ENCODE measurements at regions not wholly inside any gene's neighbourhood (a gene's known extent, or its start where the extent isn't known, plus 50 kb on each side); places are given as distances from the start of the nearest gene placed in this dataset.
A peak's percentile ranks its signal among the peaks of the same experiment; 100 is the strongest.

DNA sequence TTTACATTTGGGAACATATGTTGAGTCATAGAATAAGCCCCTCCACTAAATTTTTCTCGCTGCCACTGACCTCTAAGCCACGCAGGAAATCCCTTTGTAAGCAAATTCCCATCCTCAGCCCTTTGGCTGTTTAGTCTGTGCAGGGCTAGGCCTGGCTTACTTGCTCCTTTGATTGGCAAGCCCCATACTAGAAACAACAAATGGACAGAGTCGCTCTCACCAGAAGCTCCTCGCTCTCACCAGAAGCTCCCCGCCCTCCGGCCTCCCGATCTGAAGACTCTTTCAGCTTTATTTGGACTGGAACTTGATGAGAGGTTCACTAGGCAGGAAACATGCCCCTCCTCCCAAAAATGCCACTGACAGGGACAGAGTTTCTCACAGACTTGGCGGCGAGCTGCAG, 149.2 kb upstream of the EXOC2 start:
- Mint-ChIP-seq H3K9me3 (peaks cover 15% of the 10 kb centered on the region), H3K27me3 (ENCODE audit: insufficient read depth, low read depth) (no peaks in the 10 kb centered on the region), H3K4me1 (peaks cover 6% of the 10 kb centered on the region), H3K4me3 (no peak overlapping the region), H3K36me3 (no peaks in the 10 kb centered on the region), H3K27ac (no peak overlapping the region)
- Histone ChIP-seq H3K27me3 (no peaks in the 10 kb centered on the region), H4K20me1 (ENCODE audit: low read depth) (no peaks in the 10 kb centered on the region), H3K79me2 (ENCODE audit: low read depth) (no peaks in the 10 kb centered on the region), H3K4me1 (no peaks in the 10 kb centered on the region), H2AFZ (replicated peaks) (peak overlapping the region; percentile 85), H3K9me3 (ENCODE audit: low read depth) (no peaks in the 10 kb centered on the region), H3K4me2 (no peak overlapping the region), H3K4me3 (no peak overlapping the region), H3F3A (ENCODE audit: low read depth) (no peaks in the 10 kb centered on the region), H3K36me3 (peaks cover 10% of the 10 kb centered on the region), H3K27ac (no peak overlapping the region), H3K9ac (no peak overlapping the region)
- no peak for DNase-seq (ENCODE audit: low spot score)
- TF ChIP-seq, protein P1, sequence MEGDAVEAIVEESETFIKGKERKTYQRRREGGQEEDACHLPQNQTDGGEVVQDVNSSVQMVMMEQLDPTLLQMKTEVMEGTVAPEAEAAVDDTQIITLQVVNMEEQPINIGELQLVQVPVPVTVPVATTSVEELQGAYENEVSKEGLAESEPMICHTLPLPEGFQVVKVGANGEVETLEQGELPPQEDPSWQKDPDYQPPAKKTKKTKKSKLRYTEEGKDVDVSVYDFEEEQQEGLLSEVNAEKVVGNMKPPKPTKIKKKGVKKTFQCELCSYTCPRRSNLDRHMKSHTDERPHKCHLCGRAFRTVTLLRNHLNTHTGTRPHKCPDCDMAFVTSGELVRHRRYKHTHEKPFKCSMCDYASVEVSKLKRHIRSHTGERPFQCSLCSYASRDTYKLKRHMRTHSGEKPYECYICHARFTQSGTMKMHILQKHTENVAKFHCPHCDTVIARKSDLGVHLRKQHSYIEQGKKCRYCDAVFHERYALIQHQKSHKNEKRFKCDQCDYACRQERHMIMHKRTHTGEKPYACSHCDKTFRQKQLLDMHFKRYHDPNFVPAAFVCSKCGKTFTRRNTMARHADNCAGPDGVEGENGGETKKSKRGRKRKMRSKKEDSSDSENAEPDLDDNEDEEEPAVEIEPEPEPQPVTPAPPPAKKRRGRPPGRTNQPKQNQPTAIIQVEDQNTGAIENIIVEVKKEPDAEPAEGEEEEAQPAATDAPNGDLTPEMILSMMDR (IDR thresholded peaks at IDR 0.05) = no peak
- TF ChIP-seq EZH2phosphoT487 (IDR thresholded peaks at IDR 0.05) (no peak), EZH2 (IDR thresholded peaks at IDR 0.05) (no peak)

DNA sequence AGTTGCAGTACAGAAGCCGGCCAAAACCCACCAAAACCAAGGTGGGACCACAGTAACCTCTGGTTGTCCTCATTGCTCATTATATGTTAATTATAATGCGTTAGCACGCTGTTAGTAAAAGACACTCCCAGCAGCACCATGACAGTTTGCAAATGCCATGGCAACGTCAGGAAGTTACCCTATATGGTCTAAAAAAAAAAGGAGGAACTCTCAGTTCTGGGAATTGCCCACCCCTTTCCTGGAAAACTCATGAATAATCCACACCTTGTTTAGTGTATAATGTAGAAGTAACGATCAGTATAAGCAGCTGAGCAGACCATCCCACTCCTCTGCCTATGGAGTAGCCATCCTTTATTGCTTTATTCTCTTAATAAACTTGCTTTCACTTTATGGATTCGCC, 148.6 kb upstream of the EXOC2 start:
- H3K4me3 Mint-ChIP-seq = no peak overlapping the region
- Histone ChIP-seq H3K36me3 (peaks cover 10% of the 10 kb centered on the region), H3F3A (ENCODE audit: low read depth) (no peaks in the 10 kb centered on the region), H4K20me1 (ENCODE audit: low read depth) (no peaks in the 10 kb centered on the region), H3K27ac (no peak overlapping the region), H3K27me3 (no peaks in the 10 kb centered on the region), H3K4me2 (no peak overlapping the region), H3K9me3 (ENCODE audit: low read depth) (no peaks in the 10 kb centered on the region), H3K4me1 (no peaks in the 10 kb centered on the region), H3K79me2 (ENCODE audit: low read depth) (no peaks in the 10 kb centered on the region), H3K4me3 (no peak overlapping the region), H3K9ac (no peak overlapping the region), H2AFZ (replicated peaks) (no peak overlapping the region)
- H3K27ac Mint-ChIP-seq = no peak overlapping the region
- no peak for DNase-seq (ENCODE audit: low spot score)
- TF ChIP-seq EZH2 (IDR thresholded peaks at IDR 0.05) = no peak
- TF ChIP-seq, protein P1 (IDR thresholded peaks at IDR 0.05) = no peak
- no peak for TF ChIP-seq EZH2phosphoT487 (IDR thresholded peaks at IDR 0.05)
- H3K4me1 Mint-ChIP-seq = peaks cover 12% of the 10 kb centered on the region
- H3K9me3 Mint-ChIP-seq = peaks cover 15% of the 10 kb centered on the region
- no peaks in the 10 kb centered on the region for H3K36me3 Mint-ChIP-seq
- peaks cover 3% of the 10 kb centered on the region for H3K27me3 Mint-ChIP-seq (ENCODE audit: insufficient read depth, low read depth)

GRCh38 chr6:839201-839600, 146.3 kb upstream of the EXOC2 start:
- no peak overlapping the region for H3K4me2 ChIP-seq
- Mint-ChIP-seq H3K27me3 (ENCODE audit: insufficient read depth, low read depth) (peaks cover 5% of the 10 kb centered on the region), H3K9me3 (peaks cover 15% of the 10 kb centered on the region), H3K4me1 (peaks cover 30% of the 10 kb centered on the region), H3K27ac (no peak overlapping the region), H3K36me3 (no peaks in the 10 kb centered on the region), H3K4me3 (no peak overlapping the region)
- H3K36me3 ChIP-seq = peaks cover 10% of the 10 kb centered on the region
- no peak overlapping the region for H3K27ac ChIP-seq
- H3K27me3 ChIP-seq = no peaks in the 10 kb centered on the region
- H2AFZ ChIP-seq (replicated peaks) = no peak overlapping the region
- no peak for DNase-seq (ENCODE audit: low spot score)
- no peaks in the 10 kb centered on the region for H3F3A ChIP-seq (ENCODE audit: low read depth)
- no peaks in the 10 kb centered on the region for H3K4me1 ChIP-seq
- no peak overlapping the region for H3K9ac ChIP-seq
- TF ChIP-seq EZH2 (IDR thresholded peaks at IDR 0.05) (no peak), EZH2phosphoT487 (IDR thresholded peaks at IDR 0.05) (no peak)
- TF ChIP-seq, protein P1 (IDR thresholded peaks at IDR 0.05) = no peak
- H3K79me2 ChIP-seq (ENCODE audit: low read depth) = no peaks in the 10 kb centered on the region
- H3K9me3 ChIP-seq (ENCODE audit: low read depth) = no peaks in the 10 kb centered on the region
- no peak overlapping the region for H3K4me3 ChIP-seq
- no peaks in the 10 kb centered on the region for H4K20me1 ChIP-seq (ENCODE audit: low read depth)
